SK-N-SH treated with all-trans-retinoic acid at 6 μM for 48 hours (cell line): ENCODE measurements at regions not wholly inside any gene's neighbourhood (a gene's known extent, or its start where the extent isn't known, plus 50 kb on each side); places are given as distances from the start of the nearest gene placed in this dataset.

Experiments used
- ARNTL ChIP-seq: fragments of 450-650 bp; formaldehyde crosslinking; IDR thresholded peaks from 2 replicates; pipeline ENCODE4 v1.5.0; 2020; ENCODE audit warnings: low read depth, mild to moderate bottlenecking, moderate library complexity, borderline replicate concordance
- CSRNP3 ChIP-seq: fragments of 250-450 bp; sonication (Bioruptor Pico); IDR thresholded peaks from 2 replicates; pipeline ENCODE4 v1.5.1; 2021; ENCODE audit warnings: mild to moderate bottlenecking, moderate library complexity
- ESRRG ChIP-seq: fragments of 250-450 bp; sonication (Bioruptor Pico); IDR thresholded peaks from 2 replicates; pipeline ENCODE4 v1.6.1; 2021; ENCODE audit warnings: mild to moderate bottlenecking
- OSR1 ChIP-seq: fragments of 250-450 bp; sonication (Bioruptor Pico); IDR thresholded peaks from 2 replicates; pipeline ENCODE4 v1.8.0; 2022; ENCODE audit warnings: moderate library complexity, mild to moderate bottlenecking, inconsistent platforms
- PATZ1 ChIP-seq: fragments of 250-450 bp; sonication (Bioruptor Pico); IDR thresholded peaks from 2 replicates; pipeline ENCODE4 v1.8.0; 2020; ENCODE audit warnings: mild to moderate bottlenecking, moderate library complexity, borderline replicate concordance
- SNAI2 ChIP-seq: fragments of 250-450 bp; sonication (Bioruptor Pico); IDR thresholded peaks from 2 replicates; pipeline ENCODE4 v1.5.0; 2020; ENCODE audit warnings: mild to moderate bottlenecking, moderate library complexity
- TCF4 ChIP-seq: fragments of 250-450 bp; sonication (Bioruptor Pico); IDR thresholded peaks from 2 replicates; pipeline ENCODE4 v1.8.0; 2021; ENCODE audit warnings: mild to moderate bottlenecking, moderate library complexity, borderline replicate concordance
- ZC3H10 ChIP-seq: fragments of 250-450 bp; sonication (Bioruptor Pico); IDR thresholded peaks from 2 replicates; pipeline ENCODE4 v1.5.1; 2021; ENCODE audit warnings: mild to moderate bottlenecking, moderate library complexity
- ZFP30 ChIP-seq: fragments of 450-650 bp; formaldehyde crosslinking; IDR thresholded peaks from 2 replicates; pipeline ENCODE4 v1.5.0; 2022; ENCODE audit warnings: mild to moderate bottlenecking, moderate library complexity
- ZNF565 ChIP-seq: fragments of 450-650 bp; formaldehyde crosslinking; conservative IDR thresholded peaks from 2 replicates; pipeline ENCODE4 v1.5.0; 2020; ENCODE audit warnings: low read depth, mild to moderate bottlenecking, moderate library complexity
- ZNF70 ChIP-seq: fragments of 450-650 bp; formaldehyde crosslinking; IDR thresholded peaks from 2 replicates; pipeline ENCODE4 v1.5.0; 2020; ENCODE audit warnings: mild to moderate bottlenecking, moderate library complexity

GRCh38 chr10:29691564-29692072 is 56.8 kb upstream of the SVIL start:
- TF ChIP-seq ZFP30 (CRISPR knock-in tag) = no peak
- no peak for TF ChIP-seq ESRRG (CRISPR knock-in tag)
- no peak for TF ChIP-seq ARNTL (CRISPR knock-in tag)
- TF ChIP-seq ZNF565 (CRISPR knock-in tag) = no peak
- no peak for TF ChIP-seq PATZ1
- no peak for TF ChIP-seq ZNF70
- TF ChIP-seq CSRNP3 (CRISPR knock-in tag) = no peak
- no peak for TF ChIP-seq OSR1 (CRISPR knock-in tag)
- no peak for TF ChIP-seq ZC3H10 (CRISPR knock-in tag)
- TF ChIP-seq TCF4 (CRISPR knock-in tag) = no peak; the same call in 1 of the 2 replicates
- no peak for TF ChIP-seq SNAI2 (CRISPR knock-in tag)
